ENCODE measurements at regions not wholly inside any gene's neighbourhood (a gene's known extent, or its start where the extent isn't known, plus 50 kb on each side); places are given as distances from the start of the nearest gene placed in this dataset.

DNA sequence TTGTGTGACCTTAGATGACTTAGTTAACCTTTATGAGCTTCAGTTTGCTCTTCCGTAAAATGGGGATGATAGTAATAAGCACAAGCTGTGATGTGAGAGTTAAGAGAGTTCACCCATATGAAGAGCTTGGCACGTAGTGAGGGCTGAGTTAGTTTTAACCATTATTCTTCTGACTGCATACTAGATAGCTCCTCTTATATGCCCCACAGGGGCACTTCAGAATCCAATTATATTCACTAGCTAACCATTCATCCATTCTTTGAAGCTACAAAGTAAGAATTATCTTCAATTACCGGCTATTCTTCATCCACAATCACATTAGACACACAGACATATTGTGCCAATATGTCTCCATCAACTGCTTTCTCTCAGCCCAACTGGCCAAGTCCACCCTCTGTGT lies 159.0 kb upstream of the STT3B start:
- TF ChIP-seq, protein P1, sequence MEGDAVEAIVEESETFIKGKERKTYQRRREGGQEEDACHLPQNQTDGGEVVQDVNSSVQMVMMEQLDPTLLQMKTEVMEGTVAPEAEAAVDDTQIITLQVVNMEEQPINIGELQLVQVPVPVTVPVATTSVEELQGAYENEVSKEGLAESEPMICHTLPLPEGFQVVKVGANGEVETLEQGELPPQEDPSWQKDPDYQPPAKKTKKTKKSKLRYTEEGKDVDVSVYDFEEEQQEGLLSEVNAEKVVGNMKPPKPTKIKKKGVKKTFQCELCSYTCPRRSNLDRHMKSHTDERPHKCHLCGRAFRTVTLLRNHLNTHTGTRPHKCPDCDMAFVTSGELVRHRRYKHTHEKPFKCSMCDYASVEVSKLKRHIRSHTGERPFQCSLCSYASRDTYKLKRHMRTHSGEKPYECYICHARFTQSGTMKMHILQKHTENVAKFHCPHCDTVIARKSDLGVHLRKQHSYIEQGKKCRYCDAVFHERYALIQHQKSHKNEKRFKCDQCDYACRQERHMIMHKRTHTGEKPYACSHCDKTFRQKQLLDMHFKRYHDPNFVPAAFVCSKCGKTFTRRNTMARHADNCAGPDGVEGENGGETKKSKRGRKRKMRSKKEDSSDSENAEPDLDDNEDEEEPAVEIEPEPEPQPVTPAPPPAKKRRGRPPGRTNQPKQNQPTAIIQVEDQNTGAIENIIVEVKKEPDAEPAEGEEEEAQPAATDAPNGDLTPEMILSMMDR (IDR thresholded peaks at IDR 0.05), result no peak
- TF ChIP-seq EZH2phosphoT487 (IDR thresholded peaks at IDR 0.05) (no peak), EZH2 (IDR thresholded peaks at IDR 0.05) (no peak)

Data from neural progenitor cell (in vitro differentiated cells).